ENCODE measurements at regions not wholly inside any gene's neighbourhood (a gene's known extent, or its start where the extent isn't known, plus 50 kb on each side); places are given as distances from the start of the nearest gene placed in this dataset.

DNA sequence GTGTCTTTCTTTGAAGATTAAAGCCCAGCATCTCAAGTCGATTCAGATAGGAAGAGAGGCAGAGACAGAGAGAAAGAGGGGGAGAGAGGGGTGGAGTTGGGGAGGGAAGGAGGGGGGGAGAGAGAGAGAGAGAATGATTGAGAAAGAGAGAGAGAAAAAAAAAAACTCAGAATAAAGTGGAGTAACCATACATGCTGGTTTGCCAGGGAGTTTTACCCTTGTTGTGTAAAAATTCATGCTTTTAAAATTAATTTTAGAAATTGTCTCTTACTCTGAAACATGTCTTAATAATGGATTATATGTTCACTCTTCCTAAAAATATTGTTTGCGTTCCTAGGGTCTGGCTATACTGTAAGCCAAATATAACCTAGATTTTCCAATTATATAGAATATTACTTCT lies 908.5 kb downstream of the DSC3 start:
- no peak overlapping the region for H3K4ac ChIP-seq (ENCODE audit: low read depth, low read length)
- H4K5ac ChIP-seq (ENCODE audit: insufficient read length, low read depth, low read length), result no peak overlapping the region
- no peak overlapping the region for H2AK5ac ChIP-seq (ENCODE audit: insufficient read length, low read length)
- WGBS (ENCODE audit: extremely low coverage, insufficient read length, low lambda C conversion rate), result no CpG with 5 or more reads among the region's 2 CpGs
- no peak overlapping the region for H2BK5ac ChIP-seq (ENCODE audit: insufficient read length, low read length)
- H4K20me1 ChIP-seq (ENCODE audit: control insufficient read depth, insufficient read depth, insufficient read length), result no peaks in the 10 kb centered on the region
- no peak overlapping the region for H3K14ac ChIP-seq (ENCODE audit: insufficient read depth, low read length)
- H3K79me1 ChIP-seq (ENCODE audit: insufficient read depth, low read depth, low read length, poor library complexity, severe bottlenecking), result no peaks in the 10 kb centered on the region
- no peaks in the 10 kb centered on the region for H3K4me1 ChIP-seq (ENCODE audit: insufficient read depth, low read length)
- H2BK120ac ChIP-seq (ENCODE audit: low read depth, low read length, poor library complexity, severe bottlenecking), result no peak overlapping the region
- H4K8ac ChIP-seq (replicated peaks; ENCODE audit: insufficient read length, low read depth, low read length), result no peak overlapping the region
- no peak overlapping the region for H3K56ac ChIP-seq (ENCODE audit: insufficient read length, low read depth, low read length)
- no peak overlapping the region for H4K91ac ChIP-seq (ENCODE audit: insufficient read length, low read depth, low read length)
- no peak overlapping the region for H3K23ac ChIP-seq (ENCODE audit: insufficient read length, low read depth, low read length)
- no peak overlapping the region for H2BK15ac ChIP-seq (ENCODE audit: low read depth, low read length)
- H3K9ac ChIP-seq (ENCODE audit: extremely low read depth, insufficient read length, low read length), result no peak overlapping the region
- Mint-ChIP-seq H3K27ac (no peak overlapping the region), H3K36me3 (ENCODE audit: insufficient read depth in 1 of 3, low read depth in 3 of 3) (no peaks in the 10 kb centered on the region; a peak in 1 of 7 replicates), H3K4me3 (no peak overlapping the region), H3K9me3 (peaks cover 0 to 5% of the 10 kb centered on the region in 2 experiments; a peak in 2 of 5 replicates), H3K4me1 (no peaks in the 10 kb centered on the region), H3K27me3 (ENCODE audit: low read depth) (no peaks in the 10 kb centered on the region)
- no peak overlapping the region for H3K4me2 ChIP-seq (ENCODE audit: insufficient read depth, insufficient read length, low read length)
- no peak overlapping the region for H3K27ac ChIP-seq (ENCODE audit: insufficient read length, low read depth, low read length)
- no peaks in the 10 kb centered on the region for H3K27me3 ChIP-seq (ENCODE audit: insufficient read depth, low read length)
- no peak overlapping the region for H2AFZ ChIP-seq (ENCODE audit: low read length)
- no peaks in the 10 kb centered on the region for H3K9me3 ChIP-seq (ENCODE audit: control insufficient read depth, low read depth, low read length)
- H3K18ac ChIP-seq (ENCODE audit: insufficient read length, low read depth, low read length), result no peak overlapping the region
- H3K23me2 ChIP-seq (ENCODE audit: insufficient read length, low read depth, low read length, poor library complexity, severe bottlenecking), result no peaks in the 10 kb centered on the region
- no peak for TF ChIP-seq CTCF (conservative IDR thresholded peaks at IDR 0.05)
- no peaks in the 10 kb centered on the region for H3K79me2 ChIP-seq (ENCODE audit: insufficient read depth, low read length)
- no peak for DNase-seq
- H3T11ph ChIP-seq (ENCODE audit: low read length), result no peak overlapping the region
- no peak overlapping the region for H2BK20ac ChIP-seq (ENCODE audit: low read depth, low read length, poor library complexity, severe bottlenecking)
- H2BK12ac ChIP-seq (ENCODE audit: insufficient read length, low read depth, low read length), result no peak overlapping the region
